ENCODE measurements at regions not wholly inside any gene's neighbourhood (a gene's known extent, or its start where the extent isn't known, plus 50 kb on each side); places are given as distances from the start of the nearest gene placed in this dataset.

DNA sequence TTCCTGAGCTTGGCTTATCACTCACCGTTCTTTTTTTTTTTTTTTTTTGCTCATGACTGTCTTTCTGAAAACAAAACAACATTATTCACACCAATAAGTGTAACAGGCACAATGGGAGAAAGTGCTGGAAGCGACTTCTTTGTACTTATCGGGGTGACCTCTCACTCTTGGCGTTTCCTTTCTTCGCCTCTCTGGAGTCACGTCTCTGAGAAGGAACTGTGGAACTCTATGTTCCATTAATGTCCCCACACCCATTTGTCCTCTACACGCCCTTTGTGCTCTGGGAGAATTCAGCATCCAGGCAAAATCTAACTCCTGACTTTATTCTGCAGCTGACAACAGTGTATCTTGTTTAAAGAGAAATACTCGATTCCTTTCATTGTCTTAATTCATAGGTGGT, 70.8 kb upstream of the FAM204A start:
- no peak for DNase-seq (ENCODE audit: low spot score)

DNA sequence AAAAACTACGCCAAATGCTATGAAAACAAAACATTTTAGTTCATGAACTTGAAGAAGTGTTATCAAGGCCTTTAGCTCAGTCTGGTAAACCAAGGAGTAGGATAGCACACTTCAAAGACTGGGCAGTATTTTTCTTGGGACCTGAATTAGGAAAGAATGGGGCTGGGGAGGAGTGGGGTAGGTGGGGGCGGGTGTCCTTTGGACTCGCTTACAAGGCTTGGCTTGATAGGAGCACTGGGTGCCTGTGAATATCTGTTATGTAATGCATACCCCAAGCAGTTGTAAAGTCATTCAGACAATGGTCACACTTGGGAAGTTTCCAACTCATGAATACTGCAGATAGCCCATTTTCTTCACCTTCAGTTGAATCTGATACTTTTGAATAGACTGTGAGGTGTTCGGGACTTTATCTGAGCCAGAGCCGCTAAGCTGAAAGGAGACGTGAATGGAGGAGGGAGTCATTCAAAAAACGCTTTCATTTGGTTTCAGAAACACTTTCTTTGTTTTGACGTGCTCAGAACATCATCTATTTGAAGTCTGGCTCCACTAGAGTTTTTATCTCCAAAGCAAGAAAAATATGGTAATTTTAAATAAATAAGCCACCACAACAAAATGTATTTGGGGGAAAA, 70.1 kb upstream of the FAM204A start:
- DNase-seq (ENCODE audit: low spot score), result no peak

DNA sequence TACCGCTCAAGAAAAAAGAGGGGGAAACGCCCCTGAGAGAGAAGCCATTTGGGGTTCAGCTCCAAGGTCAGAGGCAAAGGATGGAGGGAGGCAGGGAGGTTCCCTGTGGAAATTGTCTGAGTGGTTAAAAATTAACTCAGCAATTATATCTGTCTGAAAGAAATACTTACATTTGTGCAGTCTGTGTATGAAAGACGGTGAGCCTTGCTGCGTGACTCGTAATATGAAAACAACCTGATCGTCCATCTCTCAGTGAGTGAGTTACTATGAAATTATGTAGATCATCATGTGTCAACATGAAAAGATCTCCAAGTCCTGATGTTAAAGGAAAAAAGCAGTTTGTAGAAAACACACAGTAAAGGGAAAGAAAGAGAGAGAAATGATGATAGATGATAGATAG, 67.2 kb upstream of the FAM204A start:
- no peak for DNase-seq (ENCODE audit: low spot score)

DNA sequence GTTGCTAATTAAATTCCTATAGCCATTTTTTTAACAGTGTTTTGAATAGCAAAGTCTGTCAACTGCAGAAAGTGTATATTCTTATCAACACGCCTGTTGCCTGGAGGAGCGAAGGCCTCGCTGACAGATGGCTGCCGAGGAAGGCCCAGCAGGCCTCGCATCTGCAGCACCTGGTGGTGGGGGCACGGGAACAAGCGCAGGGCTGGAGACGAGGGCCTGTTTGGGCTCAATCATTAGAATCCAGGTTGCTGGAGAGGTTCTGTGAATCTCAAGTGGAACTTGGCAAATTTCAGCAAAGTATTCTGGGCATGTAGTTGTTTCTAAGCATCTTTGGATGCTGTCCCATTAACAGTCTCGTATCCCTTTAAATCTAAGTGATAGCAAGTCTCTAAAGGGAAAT, 66.1 kb upstream of the FAM204A start:
- DNase-seq (ENCODE audit: low spot score), result no peak

DNA sequence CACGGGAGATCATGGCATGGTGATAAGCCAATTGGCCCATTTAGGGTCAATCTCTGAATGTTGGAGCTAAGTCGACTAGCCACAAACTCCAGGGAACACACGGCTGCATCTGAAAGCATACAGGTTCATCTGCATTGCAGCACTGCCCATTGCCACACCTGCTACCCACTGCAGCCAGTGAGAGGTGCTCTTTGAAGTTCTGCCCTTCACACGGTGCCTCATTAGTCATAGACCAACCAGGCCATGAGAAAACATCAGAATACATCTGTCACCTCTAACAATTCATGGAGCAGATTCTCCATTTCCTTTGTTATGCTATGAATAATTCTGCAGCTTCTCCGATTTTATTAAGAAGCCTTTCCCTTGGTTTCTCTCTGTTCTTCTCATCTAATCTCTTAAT, 65.7 kb upstream of the FAM204A start:
- DNase-seq (ENCODE audit: low spot score), result no peak

DNA sequence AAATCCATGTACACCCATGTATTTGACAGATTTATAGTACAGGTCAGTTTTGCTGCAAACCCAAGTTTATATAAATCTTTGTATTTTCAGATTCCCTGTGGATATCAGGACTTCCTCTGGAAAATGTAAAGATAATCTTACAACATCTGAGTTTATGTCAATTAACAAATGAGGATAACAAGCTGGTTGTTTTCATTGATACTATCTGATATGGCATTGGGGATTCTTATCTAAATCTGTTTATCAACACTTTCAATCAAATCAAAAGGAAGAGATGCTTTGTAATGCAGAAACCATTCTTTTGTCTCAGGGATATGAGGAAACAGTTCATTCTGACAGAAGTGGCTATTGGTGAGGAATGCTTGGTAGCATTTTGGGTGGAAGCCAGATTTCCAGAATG, 64.9 kb upstream of the FAM204A start:
- no peak for DNase-seq (ENCODE audit: low spot score)

DNA sequence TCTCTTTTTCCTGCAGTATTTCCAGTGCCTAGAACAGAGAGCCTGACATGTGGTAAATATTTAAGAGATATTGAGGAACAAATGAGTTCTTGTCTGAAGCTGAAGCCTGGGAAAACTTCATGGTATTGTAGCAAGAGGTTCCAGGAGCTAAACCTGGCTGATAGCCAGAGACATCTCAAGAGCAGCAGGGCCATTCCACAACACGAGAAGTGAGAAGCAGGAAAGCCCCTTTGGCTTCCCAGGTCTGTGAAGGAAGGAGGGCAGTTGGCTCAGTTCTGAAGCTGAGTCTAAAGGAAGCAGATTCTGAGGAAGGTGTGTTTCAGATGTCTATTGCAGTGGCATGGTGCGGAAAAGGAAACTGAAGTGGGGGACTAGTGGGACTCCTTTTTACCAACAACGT, 63.8 kb upstream of the FAM204A start:
- no peak for DNase-seq (ENCODE audit: low spot score)

DNA sequence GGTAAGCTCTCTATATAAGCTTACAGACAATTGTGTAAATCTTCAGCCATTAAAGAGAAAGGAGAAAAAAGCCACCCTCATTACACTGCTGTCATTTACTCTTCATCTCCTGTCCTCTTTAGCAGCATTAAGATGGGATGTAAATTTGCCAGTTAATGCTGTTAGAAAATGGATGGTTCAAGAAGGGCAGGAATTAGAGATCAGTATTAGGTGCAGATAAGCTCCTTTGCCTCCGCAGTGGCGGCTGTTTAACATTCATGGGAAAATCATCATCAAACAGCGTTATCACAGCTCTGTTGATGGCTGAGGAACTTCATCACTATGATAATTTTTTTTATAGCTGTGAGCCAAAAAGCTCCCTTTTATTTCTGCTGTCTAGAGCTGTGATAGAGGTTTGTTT, 61.8 kb upstream of the FAM204A start:
- no peak for DNase-seq (ENCODE audit: low spot score)

DNA sequence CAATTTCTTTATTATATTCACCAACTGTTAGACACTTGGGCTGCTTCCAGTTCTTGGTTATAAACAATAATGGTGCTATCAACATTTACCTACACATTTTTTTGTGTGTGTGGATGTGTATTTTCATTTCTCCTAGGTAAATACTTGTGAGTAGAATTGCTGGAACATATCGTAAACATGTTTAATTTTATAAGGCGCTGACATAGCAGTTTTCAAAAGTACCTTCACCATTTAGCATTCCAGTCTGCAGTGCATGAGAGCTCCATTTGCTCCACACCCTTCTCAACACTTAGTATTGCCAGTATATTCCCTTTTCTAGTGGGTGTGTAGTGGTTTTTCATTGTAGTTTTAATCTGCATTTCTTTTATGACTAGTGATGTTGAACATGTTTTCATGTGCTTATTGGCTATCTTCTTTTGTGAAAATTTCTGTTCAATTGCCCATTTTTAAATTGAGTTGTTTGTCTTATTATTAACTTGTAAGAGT, 59.6 kb upstream of the FAM204A start:
- no peak for DNase-seq (ENCODE audit: low spot score)

DNA sequence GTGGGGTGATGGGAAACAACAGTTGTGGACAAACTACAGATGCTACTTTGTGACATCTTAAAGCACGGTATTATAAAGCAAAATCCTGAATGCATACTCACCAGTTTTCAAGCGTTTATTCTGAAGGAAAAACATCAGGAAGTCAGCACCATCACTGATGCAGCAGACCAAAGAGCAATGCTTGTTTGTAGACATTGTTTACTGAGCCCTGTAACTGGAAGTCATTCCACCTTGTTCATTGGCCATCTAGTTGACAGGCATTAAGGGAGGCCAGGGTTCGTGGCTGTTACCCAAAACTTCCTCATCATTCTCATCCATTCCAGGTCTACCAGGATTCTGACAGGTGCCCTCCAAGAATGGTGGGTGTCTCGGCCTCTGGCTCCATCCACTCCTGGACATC, 55.3 kb upstream of the FAM204A start:
- DNase-seq (ENCODE audit: low spot score), result no peak

DNA sequence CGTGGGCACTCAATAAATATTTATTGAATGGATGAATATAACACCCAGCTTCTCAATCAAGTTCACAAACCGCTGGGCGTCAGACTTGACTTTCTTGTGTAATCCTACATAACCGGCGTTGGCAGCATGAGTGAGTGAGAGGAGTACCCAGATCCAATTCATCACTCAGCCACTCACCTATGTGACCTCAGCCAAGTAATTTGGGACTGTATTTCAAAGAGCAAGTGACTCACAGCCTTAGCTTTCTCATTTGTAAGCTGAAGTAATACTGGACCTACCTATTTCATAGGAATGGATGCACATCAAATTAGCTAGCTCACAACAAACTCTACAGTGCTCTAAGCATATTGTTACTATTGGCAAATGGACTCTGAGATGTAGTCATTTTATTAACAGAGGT, 53.8 kb upstream of the FAM204A start:
- DNase-seq (ENCODE audit: low spot score), result no peak

DNA sequence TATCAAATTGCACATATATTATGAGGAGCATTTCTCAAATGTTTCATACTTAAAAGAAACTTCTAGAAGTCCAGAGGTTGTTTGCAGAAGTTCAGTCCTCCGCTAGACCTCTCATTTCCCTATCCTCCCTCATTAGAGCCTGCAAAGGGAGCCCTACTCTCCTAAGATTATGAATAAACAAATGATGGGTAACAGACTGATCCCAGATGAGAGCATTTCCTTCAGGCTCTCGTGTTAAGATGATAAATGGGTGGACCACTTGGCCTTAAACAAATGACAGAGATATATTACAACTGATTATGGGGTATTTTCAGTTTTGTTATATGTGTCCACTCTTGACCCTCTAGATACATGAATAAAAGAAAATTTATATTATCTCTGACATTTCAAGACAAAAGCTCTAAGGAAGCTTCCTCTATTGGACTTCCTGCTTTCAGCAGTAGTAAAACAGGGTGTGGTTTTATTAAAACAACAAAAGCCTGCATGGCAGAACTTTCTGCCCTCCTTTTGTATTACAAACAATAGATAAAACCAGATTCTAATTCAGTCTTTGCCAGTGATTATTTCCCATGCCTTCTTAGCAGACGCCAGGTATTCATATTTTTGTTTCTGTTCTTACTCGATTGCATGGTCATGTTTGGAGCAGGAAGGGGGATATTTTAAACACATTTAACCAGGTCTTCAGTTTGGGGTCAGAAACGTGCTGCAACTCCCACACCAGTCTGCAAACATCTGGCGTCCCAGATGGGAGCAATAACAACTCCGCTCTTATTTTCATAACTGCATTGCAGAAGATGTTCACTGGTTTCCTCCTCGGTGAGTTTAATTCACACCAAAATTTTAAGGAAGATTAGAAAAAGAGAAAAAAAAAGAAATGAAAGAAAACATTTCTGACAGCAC, 52.4 kb upstream of the FAM204A start:
- DNase-seq (ENCODE audit: low spot score), result no peak

DNA sequence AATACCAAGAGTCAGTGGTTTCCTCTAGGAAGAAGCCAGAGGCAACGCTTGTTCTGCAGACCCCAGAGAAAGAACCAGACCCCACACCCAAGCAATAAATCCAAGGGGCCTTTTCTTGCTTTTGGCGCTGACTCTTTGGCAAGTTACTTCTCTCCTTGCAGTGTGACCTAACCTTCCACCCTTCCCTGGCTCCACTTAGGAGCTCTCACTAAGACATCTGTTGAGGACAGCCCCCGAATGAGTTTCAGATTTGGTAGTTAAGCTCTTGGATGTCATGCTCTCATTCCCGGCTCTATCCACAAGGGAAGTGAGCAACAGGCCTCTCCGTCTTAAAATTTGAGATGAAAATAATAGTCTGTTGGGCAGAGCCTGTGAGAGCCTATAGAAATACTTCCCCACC, 50.6 kb upstream of the FAM204A start:
- DNase-seq (ENCODE audit: low spot score), result no peak

Data from putamen (tissue), 1 donor.